MCF 10A (cell line): ENCODE measurements at regions not wholly inside any gene's neighbourhood (a gene's known extent, or its start where the extent isn't known, plus 50 kb on each side); places are given as distances from the start of the nearest gene placed in this dataset.

ENCODE experiments used
- BruUV-seq: library from RNA; stranded (reverse); fragments of 400-500 nt; replicated peaks from 2 replicates; lab custom pipeline; 2021; lab: Mats Ljungman, UMichigan
- CTCF ChIA-PET: fragments of 300-600 bp; sonication (Branson Sonifier 250); formaldehyde crosslinking; extraction: SDS; loops from one replicate; lab custom pipeline; 2021; ENCODE audit warnings: antibody characterized with exemption, inconsistent platforms; lab: Yijun Ruan, JAX
- POLR2A ChIA-PET: fragments of 300-600, 350-650 bp; sonication (Branson Sonifier 250); formaldehyde crosslinking; extraction: SDS; loops from one replicate; lab custom pipeline; 2020; ENCODE audit warnings: antibody characterized with exemption, inconsistent platforms; lab: Yijun Ruan, JAX
- DNase-seq: peaks from one replicate; pipeline ENCODE4 v3.0.0-alpha.2; 2018; ENCODE audit not compliant: unreplicated experiment
- H3K27ac Mint-ChIP-seq: one replicate; pipeline ENCODE4 v1.8.0; 2022; ENCODE audit warnings: mild to moderate bottlenecking, low read depth, mixed read lengths; ENCODE audit not compliant: unreplicated experiment
- H3K27me3 Mint-ChIP-seq: one replicate; pipeline ENCODE4 v1.8.0; 2022; ENCODE audit warnings: mixed read lengths; ENCODE audit not compliant: insufficient read depth, unreplicated experiment
- H3K36me3 Mint-ChIP-seq: one replicate; pipeline ENCODE4 v1.8.0; 2022; ENCODE audit warnings: mild to moderate bottlenecking, moderate library complexity, mixed read lengths; ENCODE audit not compliant: insufficient read depth, unreplicated experiment
- H3K4me1 Mint-ChIP-seq: one replicate; pipeline ENCODE4 v1.8.0; 2022; ENCODE audit warnings: mixed read lengths; ENCODE audit not compliant: insufficient read depth, unreplicated experiment
- H3K4me3 Mint-ChIP-seq: one replicate; pipeline ENCODE4 v1.8.0; 2022; ENCODE audit warnings: mild to moderate bottlenecking, moderate library complexity, mixed read lengths; ENCODE audit not compliant: unreplicated experiment
- H3K9me3 Mint-ChIP-seq: one replicate; pipeline ENCODE4 v1.8.0; 2022; ENCODE audit warnings: mixed read lengths; ENCODE audit not compliant: unreplicated experiment
- CTCF ChIP-seq: fragments of 200-600 bp; IDR thresholded peaks from one replicate; pipeline ENCODE4 v1.8.0; 2022; ENCODE audit warnings: antibody characterized with exemption, mild to moderate bottlenecking; ENCODE audit not compliant: unreplicated experiment
- intact Hi-C: fragments of 100-400 bp; cut with micrococcal nuclease; formaldehyde crosslinking; loops from 2 replicates; pipeline ENCODE4 v1.14.1; 2022

DNA sequence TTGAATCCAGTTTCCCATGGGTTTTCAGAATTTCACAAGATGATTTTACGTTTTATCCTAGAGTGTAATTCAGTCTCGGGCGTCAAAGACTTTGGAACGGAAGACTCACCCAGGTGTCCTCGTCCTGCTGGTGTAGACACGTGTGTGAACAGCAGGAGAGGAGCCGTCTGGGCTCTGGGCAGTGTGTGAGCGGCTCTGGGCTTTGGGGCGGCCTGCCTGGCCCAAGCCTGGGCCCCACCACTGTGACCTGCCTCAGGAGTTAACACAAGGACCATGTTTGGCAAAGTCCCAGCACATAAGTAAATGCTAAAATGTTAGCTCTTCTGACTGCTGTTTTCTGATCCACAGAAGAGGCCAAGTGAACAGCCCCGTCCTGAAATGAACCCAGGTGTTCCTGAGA is 1093.3 kb downstream of the BRD1 start:
- no TSS peak for BruUV-seq
- no peak for TF ChIP-seq CTCF
- H3K36me3 Mint-ChIP-seq = no peaks in the 10 kb centered on the region
- ChIA-PET CTCF (no interaction called here), POLR2A (no interaction called here)
- DNase-seq = no peak
- H3K4me1 Mint-ChIP-seq = no peaks in the 10 kb centered on the region
- intact Hi-C loops = no loop called here
- H3K9me3 Mint-ChIP-seq = peaks cover 28% of the 10 kb centered on the region
- no peaks in the 10 kb centered on the region for H3K27me3 Mint-ChIP-seq
- no peak overlapping the region for H3K4me3 Mint-ChIP-seq
- H3K27ac Mint-ChIP-seq = no peak overlapping the region

DNA sequence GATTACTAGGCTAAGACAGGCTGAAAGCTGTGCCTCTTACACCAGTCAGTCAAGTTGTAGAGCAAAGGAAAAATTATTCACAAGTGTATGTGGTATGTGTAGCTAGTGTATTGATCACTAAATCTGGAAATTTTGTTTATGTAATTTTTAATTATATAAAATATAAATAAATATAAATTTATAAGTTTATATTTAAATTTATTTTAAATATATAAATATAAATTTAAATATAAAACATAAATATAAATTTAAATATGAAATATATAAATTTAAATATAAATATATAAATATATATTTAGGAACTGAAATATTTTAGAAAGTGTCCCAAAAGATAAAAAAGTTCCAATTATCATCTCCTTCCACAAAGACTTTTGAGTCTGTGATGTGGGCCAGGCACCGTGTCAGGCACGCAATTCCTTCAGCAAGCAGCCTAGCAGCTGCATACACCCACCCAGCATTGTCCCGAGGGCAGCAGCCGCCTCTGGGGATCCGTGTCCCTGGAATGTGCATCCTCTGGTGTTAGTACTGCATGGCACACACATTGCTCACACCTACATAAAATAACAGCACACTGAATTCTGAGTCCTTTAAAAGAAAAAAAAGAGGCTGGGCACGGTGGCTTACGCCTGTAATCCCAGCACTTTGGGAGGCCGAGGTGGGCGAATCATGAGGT is 1098.0 kb downstream of the BRD1 start:
- ChIA-PET CTCF (no interaction called here), POLR2A (no interaction called here)
- no peak for DNase-seq
- H3K4me3 Mint-ChIP-seq = no peak overlapping the region
- no peaks in the 10 kb centered on the region for H3K36me3 Mint-ChIP-seq
- TF ChIP-seq CTCF = no peak
- peaks cover 39% of the 10 kb centered on the region for H3K9me3 Mint-ChIP-seq
- BruUV-seq = no TSS peak
- H3K27ac Mint-ChIP-seq = no peak overlapping the region
- intact Hi-C loops = no loop called here
- no peaks in the 10 kb centered on the region for H3K27me3 Mint-ChIP-seq
- no peaks in the 10 kb centered on the region for H3K4me1 Mint-ChIP-seq

DNA sequence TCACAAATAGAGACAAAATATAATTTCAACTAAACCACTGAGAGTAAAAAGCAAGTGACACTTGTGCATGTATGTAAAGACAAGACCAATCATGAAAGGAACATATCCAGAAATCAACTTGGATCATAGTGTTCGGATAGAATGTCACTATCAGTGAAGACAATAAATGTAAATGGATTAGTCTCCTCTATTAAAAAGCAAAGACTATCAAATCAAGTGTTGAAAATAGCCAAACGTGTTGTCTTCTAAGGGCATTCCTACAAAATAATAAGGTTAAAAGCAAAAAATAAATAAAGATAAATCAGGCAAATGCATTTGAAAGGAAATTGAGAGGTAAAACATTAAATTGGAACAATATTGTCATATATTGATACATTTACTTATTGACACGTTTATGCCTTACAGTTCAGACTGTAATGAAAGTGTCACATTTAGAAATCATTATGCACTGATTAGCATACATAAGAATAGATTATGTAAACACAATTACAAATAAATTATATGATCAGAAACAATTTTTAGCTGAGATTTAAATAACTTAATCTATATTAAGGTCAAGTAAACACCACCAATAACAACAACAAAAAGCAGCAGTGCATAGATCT is 1100.1 kb downstream of the BRD1 start:
- no TSS peak for BruUV-seq

GRCh38 chr22:48724899-48725298 is 1102.8 kb downstream of the BRD1 start:
- POLR2A ChIA-PET = no interaction called here
- intact Hi-C loops = no loop called here
- CTCF ChIA-PET = no interaction called here

More for the DNA sequence above, 1100.1 kb downstream of the BRD1 start:
- no peak for DNase-seq
- Mint-ChIP-seq H3K36me3 (no peaks in the 10 kb centered on the region), H3K4me3 (no peak overlapping the region), H3K4me1 (no peaks in the 10 kb centered on the region), H3K9me3 (peaks cover 28% of the 10 kb centered on the region), H3K27ac (no peak overlapping the region), H3K27me3 (no peaks in the 10 kb centered on the region)
- TF ChIP-seq CTCF = no peak
- ChIA-PET CTCF (no interaction called here), POLR2A (no interaction called here)
- intact Hi-C loops = no loop called here

More at GRCh38 chr22:48724899-48725298, 1102.8 kb downstream of the BRD1 start:
- Mint-ChIP-seq H3K4me3 (no peak overlapping the region), H3K36me3 (no peaks in the 10 kb centered on the region), H3K4me1 (no peaks in the 10 kb centered on the region), H3K27me3 (no peaks in the 10 kb centered on the region), H3K9me3 (peaks cover 24% of the 10 kb centered on the region), H3K27ac (no peak overlapping the region)
- no peak for DNase-seq
- BruUV-seq = no TSS peak
- no peak for TF ChIP-seq CTCF
